Muscle of back (tissue), 3 donors: ENCODE measurements at regions not wholly inside any gene's neighbourhood (a gene's known extent, or its start where the extent isn't known, plus 50 kb on each side); places are given as distances from the start of the nearest gene placed in this dataset.
"Not testable (repeated sequence)": the region's sequence is repeated elsewhere in the genome, so short reads cannot be mapped to it uniquely, and the experiment has no call there.

Experiments
- DNase-seq, 3 donors: peaks; one replicate each; pipeline versions ENCODE4 v3.0.0 to v3.0.0-alpha.2; 2013

DNA sequence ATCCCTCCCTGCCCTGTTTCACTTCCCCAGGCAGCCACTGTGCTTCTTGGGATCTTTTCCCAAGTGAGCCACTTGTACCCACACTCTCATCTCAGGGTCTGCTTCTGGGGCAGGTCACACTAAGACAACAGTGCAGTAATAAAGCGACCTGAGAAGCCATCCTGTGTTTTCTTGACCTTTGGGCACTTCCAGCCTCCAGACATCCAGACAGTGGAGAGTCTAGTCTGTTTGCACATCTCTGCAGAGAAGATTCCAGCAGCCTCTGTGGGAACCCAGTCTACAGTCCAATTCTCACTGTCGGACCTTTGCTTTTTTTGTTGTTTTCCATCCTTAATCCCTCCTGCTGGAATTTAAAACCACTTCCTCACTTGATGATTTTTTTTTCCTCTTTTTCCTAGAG, 50.3 kb upstream of the ATP6AP2 start:
- DNase-seq = no peak

GRCh38 chrX:40527543-40527942, 53.2 kb upstream of the ATP6AP2 start:
- DNase-seq = no peak

DNA sequence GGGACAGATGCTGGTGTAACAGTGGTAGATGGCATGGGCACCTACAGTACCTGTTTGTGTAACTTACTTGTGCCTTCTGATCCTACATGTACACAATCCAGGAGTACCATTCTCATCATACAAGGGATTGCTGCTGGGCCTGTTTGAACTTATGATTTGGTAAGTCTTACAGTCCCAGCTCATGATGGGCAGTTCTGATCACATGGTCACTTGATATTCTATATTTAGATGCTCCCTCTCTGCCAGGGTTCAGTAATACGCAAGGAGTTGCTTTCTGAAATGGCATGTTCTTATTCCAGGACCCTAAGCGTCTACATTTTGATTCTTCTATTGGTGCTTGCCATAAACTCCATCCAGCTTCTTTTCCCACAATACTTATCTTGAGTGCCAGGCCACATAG, 54.4 kb upstream of the ATP6AP2 start:
- no peak for DNase-seq

- not testable (repeated sequence) for DNase-seq
Observed at GRCh38 chrX:40525901-40526300, 54.9 kb upstream of the ATP6AP2 start.

GRCh38 chrX:40524423-40524822, 56.3 kb upstream of the ATP6AP2 start:
- no peak for DNase-seq

- DNase-seq = no peak
Observed at GRCh38 chrX:40523852-40524251, 56.9 kb upstream of the ATP6AP2 start.

- DNase-seq = no peak
Observed at GRCh38 chrX:40521868-40522450, 58.8 kb upstream of the ATP6AP2 start.

DNA sequence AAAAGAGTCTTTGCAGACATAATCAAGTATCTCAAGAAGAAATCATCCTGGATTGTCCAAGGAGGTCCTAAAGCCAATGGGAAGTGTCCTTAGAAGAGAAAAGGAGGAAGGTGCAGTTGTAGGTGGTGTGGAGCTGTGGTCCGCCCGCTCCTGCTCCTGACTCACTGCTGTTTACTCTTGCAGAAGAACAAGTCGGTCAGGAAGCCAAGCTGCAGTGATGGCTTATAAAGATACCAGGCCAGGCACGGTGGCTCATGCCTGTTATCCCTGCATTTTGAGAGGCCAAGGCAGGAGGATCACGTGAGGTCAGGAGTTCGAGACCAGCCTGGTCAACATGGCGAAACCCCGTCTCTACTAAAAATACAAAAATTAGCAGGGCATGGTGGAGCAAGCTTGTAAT, 66.4 kb upstream of the ATP6AP2 start:
- DNase-seq = no peak

DNA sequence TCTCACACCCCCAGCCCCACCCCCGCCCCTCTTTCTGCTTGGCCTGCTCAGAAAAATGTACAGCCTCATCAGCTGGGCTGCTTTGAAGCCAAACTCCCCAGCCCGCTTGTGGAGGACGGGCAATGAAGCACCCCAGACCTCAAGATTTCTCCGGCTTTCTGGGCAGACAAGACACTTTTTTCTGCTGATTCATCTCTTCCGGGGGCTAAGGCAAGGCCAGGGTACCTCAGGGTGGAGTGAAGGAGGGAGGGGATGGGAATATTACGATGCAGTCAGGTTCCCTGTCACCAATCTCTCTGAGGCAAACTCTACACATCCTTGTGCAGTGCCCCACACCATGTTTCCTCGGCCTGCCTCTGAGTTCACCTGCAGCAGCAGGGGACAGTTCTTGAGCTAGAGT, 66.9 kb upstream of the ATP6AP2 start:
- no peak for DNase-seq

DNA sequence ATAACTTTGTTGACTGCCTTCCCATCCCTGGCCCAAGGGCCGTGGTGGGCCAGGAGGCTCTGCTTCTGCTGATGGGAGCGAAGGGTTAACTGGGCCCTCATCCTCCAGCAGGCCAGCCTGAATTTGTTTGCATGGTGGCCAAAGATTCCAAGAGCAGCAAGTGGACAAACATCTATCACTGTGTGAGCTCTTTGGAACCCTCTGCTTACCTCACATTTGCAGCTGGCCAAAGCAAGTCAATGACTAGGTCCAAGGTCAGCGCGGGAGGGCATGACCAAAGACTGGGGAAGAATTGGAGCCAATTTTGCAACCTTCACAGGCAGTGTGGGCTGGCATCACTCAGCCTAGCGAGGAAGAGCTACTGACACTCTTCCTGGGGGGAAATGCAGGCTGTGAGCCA, 67.8 kb upstream of the ATP6AP2 start:
- DNase-seq = no peak

DNA sequence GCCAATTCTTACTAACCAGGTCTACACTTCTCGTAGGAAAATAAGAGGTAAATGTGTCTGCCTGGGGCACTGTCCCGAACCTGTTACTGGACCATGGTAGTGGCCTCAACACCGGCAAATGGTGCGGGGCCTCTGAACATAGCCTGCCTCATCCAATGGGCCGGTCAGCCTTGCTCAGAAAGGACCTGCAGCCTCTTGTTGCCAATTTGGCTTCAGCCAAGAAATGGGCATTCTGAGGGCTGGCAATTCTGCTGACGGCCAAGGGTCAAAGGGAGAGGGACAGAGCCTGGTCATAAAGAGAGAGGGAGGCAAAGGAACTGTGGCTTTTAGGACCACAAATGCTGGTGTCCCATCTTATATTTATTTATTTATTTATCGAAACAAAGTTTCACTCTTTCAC, 69.5 kb upstream of the ATP6AP2 start:
- DNase-seq = no peak

DNA sequence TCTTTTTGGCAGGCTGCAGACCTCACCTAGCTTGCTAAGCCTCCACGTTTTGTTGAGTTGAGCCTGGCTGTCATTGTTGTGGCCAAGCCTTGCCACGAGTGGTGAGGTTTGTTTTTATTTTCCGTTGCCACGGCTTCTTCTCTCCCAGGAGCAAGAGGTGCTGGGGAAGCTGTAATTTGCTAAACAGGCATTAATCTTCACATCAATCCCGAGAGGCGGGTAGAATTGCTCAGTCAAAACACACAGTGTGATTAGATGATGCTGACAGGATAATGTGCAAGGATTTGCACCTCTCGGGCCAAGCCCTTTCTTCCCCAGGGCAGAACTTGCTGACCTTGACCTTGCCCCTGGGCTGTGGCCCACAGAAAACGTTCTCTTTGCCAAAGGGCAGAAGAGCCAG, 72.2 kb upstream of the ATP6AP2 start:
- DNase-seq = no peak

DNA sequence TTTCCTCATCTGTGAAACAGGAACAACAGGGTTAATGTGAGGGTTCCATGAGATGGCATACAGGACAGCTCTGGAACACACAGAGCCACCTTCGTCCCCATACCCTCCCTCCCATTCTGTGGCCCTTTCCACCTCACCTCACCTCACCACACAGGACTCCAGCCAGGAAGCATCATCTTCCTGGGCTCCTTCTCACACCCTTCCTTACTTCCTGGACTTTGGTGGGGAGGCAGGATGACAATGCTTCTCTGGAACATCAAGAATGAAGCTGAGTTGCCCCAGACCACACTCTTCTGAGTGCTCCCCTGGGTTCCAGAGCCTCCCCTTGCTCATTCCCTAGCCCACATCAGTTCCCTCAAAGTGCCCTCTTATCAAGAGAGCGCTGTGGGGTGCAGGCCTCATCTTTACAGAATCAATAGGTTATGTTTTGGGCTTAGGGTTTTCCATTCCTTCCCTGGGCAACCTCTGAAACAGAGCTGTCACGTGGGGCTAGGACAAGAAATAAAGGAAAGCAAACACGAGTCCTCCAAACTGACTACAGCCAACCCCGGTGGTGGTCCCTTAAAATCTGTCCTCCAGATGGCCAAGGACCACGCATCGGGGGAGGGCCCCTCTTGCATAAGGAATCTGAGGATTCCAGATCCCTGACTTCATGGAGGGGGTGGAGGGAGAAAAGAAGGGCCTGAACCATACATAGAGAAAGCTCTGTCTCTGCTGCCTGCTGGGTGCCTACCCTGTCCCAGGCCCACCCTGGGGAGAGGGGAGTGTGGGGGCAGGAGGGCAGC, 74.4 kb upstream of the ATP6AP2 start:
- DNase-seq = no peak

- peak in 2 of 3 donors; percentile 37 to 76 for DNase-seq
Observed at GRCh38 chrX:40504801-40505605, 75.8 kb upstream of the ATP6AP2 start.

DNA sequence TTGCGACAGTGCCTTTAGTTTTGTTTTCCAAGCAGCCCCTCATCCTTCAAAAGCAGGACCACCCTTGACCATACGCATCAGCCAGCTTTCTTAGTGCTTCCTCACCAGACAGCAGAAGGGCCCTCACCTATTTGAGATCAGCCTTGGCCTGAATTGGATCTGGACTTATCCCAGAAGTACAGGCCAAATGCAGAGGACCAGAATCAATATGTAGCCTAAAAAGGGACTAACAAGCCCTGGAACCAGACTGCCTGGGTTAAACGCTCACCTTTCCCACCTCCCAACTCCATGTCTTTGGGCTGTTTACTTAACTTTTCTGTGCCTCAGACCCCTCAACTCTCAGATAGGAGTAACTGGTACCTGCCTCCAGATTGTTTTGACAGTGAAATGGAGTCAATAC, 77.7 kb upstream of the ATP6AP2 start:
- DNase-seq = no peak

DNA sequence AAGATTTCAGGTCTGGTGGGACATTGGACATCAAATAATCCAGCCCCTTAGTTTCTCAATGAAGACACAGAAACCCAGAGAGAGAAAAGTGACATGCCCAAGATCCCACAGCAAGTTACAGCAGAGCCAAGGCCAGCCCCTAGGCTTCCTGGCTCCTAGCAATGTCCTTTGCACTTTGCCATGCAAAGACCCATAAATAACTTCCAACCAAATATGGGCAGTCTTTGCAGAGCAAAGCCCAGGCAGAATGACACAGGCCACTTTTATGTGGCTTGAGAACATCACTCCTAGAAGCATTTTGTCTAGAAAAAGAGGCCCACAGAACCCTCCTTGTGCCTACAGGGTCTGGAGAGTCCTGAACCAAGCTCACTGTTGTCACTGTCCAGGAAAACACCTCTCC, 78.1 kb upstream of the ATP6AP2 start:
- DNase-seq = no peak

GRCh38 chrX:40501164-40501855, 79.5 kb upstream of the ATP6AP2 start:
- no peak for DNase-seq

DNA sequence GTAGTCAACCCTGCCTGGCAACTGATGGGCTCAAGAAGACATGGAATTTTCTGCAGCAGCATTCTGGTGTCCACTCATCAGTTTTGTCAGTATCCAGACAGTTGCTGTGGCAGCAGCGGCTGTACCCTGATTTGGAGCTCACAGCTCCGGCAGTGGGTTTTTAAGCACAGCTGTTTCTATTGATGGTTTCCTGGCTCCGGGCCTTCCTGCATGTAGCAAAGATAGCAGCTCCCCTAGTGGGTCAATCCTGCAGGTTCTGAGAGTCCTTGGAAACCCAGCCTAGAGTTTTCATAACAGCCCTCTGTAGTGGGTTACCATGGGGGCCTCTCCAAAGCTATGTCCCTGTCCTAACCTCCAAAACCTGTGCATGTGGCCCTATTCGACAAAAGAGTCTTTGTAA, 84.0 kb upstream of the ATP6AP2 start:
- DNase-seq = peak in 2 of 3 donors; percentile 38 to 66

DNA sequence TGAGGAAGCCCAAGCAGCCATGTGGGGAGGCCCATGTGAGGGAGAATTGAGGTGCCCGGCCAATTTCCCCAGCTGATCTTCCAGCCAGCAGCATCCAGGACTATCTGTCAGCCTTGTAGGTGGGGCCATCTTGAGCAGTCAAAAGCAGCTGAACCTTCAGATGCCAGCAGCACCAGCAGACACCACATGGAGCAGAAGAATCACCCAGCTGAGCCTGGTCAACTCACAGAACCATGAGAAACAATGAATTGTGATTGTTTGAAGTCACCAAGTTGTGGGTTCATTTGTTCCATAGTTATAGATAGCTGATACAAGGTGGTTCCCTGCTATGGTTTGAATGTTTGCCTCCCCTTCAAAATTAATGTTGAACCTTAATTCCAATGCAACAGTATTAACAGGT, 85.1 kb upstream of the ATP6AP2 start:
- no peak for DNase-seq

- no peak for DNase-seq
Observed at GRCh38 chrX:40494005-40494404, 86.8 kb upstream of the ATP6AP2 start.

DNA sequence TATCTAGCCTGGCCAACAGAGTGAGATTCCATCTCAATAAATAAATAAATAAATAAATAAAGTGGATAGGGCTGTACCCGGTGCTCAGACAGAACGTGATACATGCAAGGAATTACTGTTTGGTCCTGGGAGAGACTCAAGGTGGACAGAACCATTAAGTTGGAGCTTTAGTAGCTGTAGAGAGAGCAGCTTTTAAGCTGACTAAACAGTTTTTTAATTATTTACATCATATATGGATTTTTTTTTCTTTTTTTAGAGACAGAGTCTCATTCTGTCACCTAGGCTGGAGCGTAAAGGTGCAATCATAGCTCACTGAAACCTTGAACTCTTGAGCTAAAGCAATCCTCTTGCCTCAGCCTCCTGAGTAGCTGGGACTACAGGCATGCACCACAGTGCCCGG, 92.5 kb upstream of the ATP6AP2 start:
- DNase-seq = no peak

DNA sequence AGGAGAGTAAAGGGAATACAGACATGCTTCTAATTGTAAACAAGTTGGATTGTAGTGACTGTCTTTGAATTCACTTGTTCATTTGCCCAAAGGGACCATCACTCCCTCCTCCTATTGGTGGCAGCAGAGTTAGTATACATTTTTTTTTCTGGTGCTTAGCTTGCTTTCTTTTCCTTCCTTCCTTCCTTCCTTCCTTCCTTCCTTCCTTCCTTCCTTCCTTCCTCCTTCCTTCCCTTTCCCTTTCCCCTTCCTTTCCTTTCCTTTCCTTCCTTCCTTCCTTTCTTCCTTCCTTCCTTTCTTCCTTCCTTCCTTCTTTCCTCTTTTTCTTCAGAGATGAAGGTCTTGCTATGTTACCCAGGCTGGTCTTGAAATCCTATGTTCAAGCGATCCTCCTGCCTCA, 94.8 kb upstream of the ATP6AP2 start:
- DNase-seq = no peak
